GM23338 (cell line): ENCODE measurements at regions not wholly inside any gene's neighbourhood (a gene's known extent, or its start where the extent isn't known, plus 50 kb on each side); places are given as distances from the start of the nearest gene placed in this dataset.

Source experiments
- ATAC-seq: fragments of 200-7000 bp; cut with Tn5 transposase; 3 replicates; pipeline ENCODE4 v1.9.1; 2020
- DNase-seq: peaks from one replicate; pipeline ENCODE4 v3.0.0-alpha.2; 2015; ENCODE audit warnings: low spot score
- H2AFZ ChIP-seq: fragments of 200-600 bp; sonication (generic); 2 replicates; pipeline ENCODE4 v1.8.0; 2016; ENCODE audit warnings: antibody characterized with exemption, mild to moderate bottlenecking, moderate library complexity
- H3F3A ChIP-seq: fragments of 200-600 bp; sonication (generic); replicated peaks from 2 replicates; pipeline ENCODE4 v1.8.0; 2017; ENCODE audit warnings: antibody characterized with exemption, mixed run types, low read depth
- H3K27ac ChIP-seq: fragments of 200-600 bp; sonication (generic); 2 replicates; pipeline ENCODE4 v1.6.1; 2016; ENCODE audit warnings: low read depth
- H3K27me3 ChIP-seq: fragments of 200-600 bp; sonication (generic); 2 replicates; pipeline ENCODE4 v1.8.0; 2016; ENCODE audit warnings: mild to moderate bottlenecking, mixed run types, moderate library complexity; ENCODE audit not compliant: insufficient read depth
- H3K36me3 ChIP-seq: fragments of 200-600 bp; sonication (generic); 2 replicates; pipeline ENCODE4 v1.8.0; 2016; ENCODE audit warnings: mild to moderate bottlenecking; ENCODE audit not compliant: insufficient read depth
- H3K4me1 ChIP-seq: fragments of 200-600 bp; sonication (generic); 2 replicates; pipeline ENCODE4 v1.8.0; 2016; ENCODE audit warnings: mild to moderate bottlenecking, moderate library complexity; ENCODE audit not compliant: insufficient read depth
- H3K4me2 ChIP-seq: fragments of 200-600 bp; sonication (generic); 2 replicates; pipeline ENCODE4 v1.7.1; 2017; ENCODE audit warnings: mixed run types
- H3K4me3 ChIP-seq: fragments of 200-600 bp; sonication (generic); 2 replicates; pipeline ENCODE4 v1.6.1; 2016; ENCODE audit warnings: mixed run types
- H3K79me2 ChIP-seq: fragments of 200-600 bp; sonication (generic); replicated peaks from 2 replicates; pipeline ENCODE4 v1.8.0; 2017; ENCODE audit warnings: mild to moderate bottlenecking; ENCODE audit not compliant: insufficient read depth
- H3K9me2 ChIP-seq: fragments of 200-600 bp; sonication (generic); 2 replicates; pipeline ENCODE4 v1.8.0; 2017; ENCODE audit not compliant: insufficient read depth
- H4K20me1 ChIP-seq: fragments of 200-600 bp; sonication (generic); replicated peaks from 2 replicates; pipeline ENCODE4 v1.8.0; 2017; ENCODE audit warnings: mild to moderate bottlenecking; ENCODE audit not compliant: insufficient read depth
- H3K27ac Mint-ChIP-seq: 2 replicates; pipeline ENCODE4 v1.8.0; 2020; ENCODE audit warnings: inconsistent platforms, mild to moderate bottlenecking, moderate library complexity, mixed read lengths
- H3K27me3 Mint-ChIP-seq: 3 replicates; pipeline ENCODE4 v1.8.0; 2022; ENCODE audit warnings: low read depth, mild to moderate bottlenecking, moderate library complexity, mixed read lengths, inconsistent platforms; ENCODE audit not compliant: insufficient read depth, poor library complexity
- H3K36me3 Mint-ChIP-seq: 3 replicates; pipeline ENCODE4 v1.8.0; 2021; ENCODE audit warnings: low read depth, mild to moderate bottlenecking, inconsistent platforms, moderate library complexity, mixed read lengths
- H3K4me1 Mint-ChIP-seq: 3 replicates; pipeline ENCODE4 v1.8.0; 2020; ENCODE audit warnings: mild to moderate bottlenecking, inconsistent platforms, mixed read lengths
- H3K4me3 Mint-ChIP-seq: 3 replicates; pipeline ENCODE4 v1.8.0; 2021; ENCODE audit warnings: moderate library complexity, mild to moderate bottlenecking, inconsistent platforms, mixed read lengths
- H3K9me3 Mint-ChIP-seq: 3 replicates; pipeline ENCODE4 v1.8.0; 2020; ENCODE audit warnings: moderate library complexity, mild to moderate bottlenecking, inconsistent platforms, mixed read lengths
- CTCF ChIP-seq, 2 experiments: fragments of 200-600 bp in 1 of 2; sonication (generic) in 1 of 2; conservative IDR thresholded peaks; 2 replicates each; pipeline versions ENCODE4 v1.5.1 to v1.6.1; 2016 to 2017; ENCODE audit warnings: antibody characterized with exemption in 2 of 2, low read depth in 2 of 2, mild to moderate bottlenecking in 2 of 2, moderate library complexity in 1 of 2
- JUNB ChIP-seq: IDR thresholded peaks from one replicate; pipeline ENCODE4 v1.6.1; 2016; ENCODE audit warnings: antibody characterized with exemption; ENCODE audit not compliant: unreplicated experiment
- POLR2AphosphoS5 ChIP-seq: IDR thresholded peaks from 2 replicates; pipeline ENCODE4 v1.6.1; 2016; ENCODE audit warnings: antibody characterized with exemption, low read depth
- REST ChIP-seq: IDR thresholded peaks from one replicate; pipeline ENCODE4 v1.6.1; 2018; ENCODE audit warnings: antibody characterized with exemption; ENCODE audit not compliant: unreplicated experiment
- STAT1 ChIP-seq: IDR thresholded peaks from one replicate; pipeline ENCODE4 v1.6.1; 2016; ENCODE audit warnings: antibody characterized with exemption; ENCODE audit not compliant: unreplicated experiment
- ZNF114 ChIP-seq: fragments of 250-450 bp; sonication (Bioruptor Pico); IDR thresholded peaks from 2 replicates; pipeline ENCODE4 v1.5.0; 2020; ENCODE audit warnings: mild to moderate bottlenecking, moderate library complexity
- ZNF331 ChIP-seq: fragments of 250-450 bp; sonication (Bioruptor Pico); IDR thresholded peaks from 2 replicates; pipeline ENCODE4 v1.5.0; 2020; ENCODE audit warnings: low read depth, mild to moderate bottlenecking, moderate library complexity

GRCh38 chrX:33465137-33465536 lies 253.8 kb upstream of the DMD start:
- no peak overlapping the region for H3K27ac ChIP-seq
- no peak for TF ChIP-seq REST
- no peak for TF ChIP-seq JUNB
- TF ChIP-seq ZNF114 (CRISPR knock-in tag): no peak
- TF ChIP-seq CTCF (conservative IDR thresholded peaks at IDR 0.05; ENCODE audit: low read depth in 2 of 2): peak; percentile 18 to 36; a peak in 2 of 4 replicates
- TF ChIP-seq STAT1: no peak
- TF ChIP-seq ZNF331 (CRISPR knock-in tag): no peak
- no peaks in the 10 kb centered on the region for H4K20me1 ChIP-seq
- H3K4me2 ChIP-seq: no peak overlapping the region
- no peaks in the 10 kb centered on the region for H3K9me3 Mint-ChIP-seq
- peak; percentile 31 for DNase-seq
- no peaks in the 10 kb centered on the region for H3K9me2 ChIP-seq
- H2AFZ ChIP-seq: no peak overlapping the region
- no peaks in the 10 kb centered on the region for H3K36me3 ChIP-seq
- H3K27ac Mint-ChIP-seq: no peak overlapping the region
- no peaks in the 10 kb centered on the region for H3K36me3 Mint-ChIP-seq
- H3K4me3 ChIP-seq: no peak overlapping the region
- H3K27me3 ChIP-seq: no peaks in the 10 kb centered on the region
- H3K4me1 Mint-ChIP-seq: no peaks in the 10 kb centered on the region
- no peaks in the 10 kb centered on the region for H3K27me3 Mint-ChIP-seq
- H3K4me3 Mint-ChIP-seq: no peak overlapping the region
- H3F3A ChIP-seq: no peaks in the 10 kb centered on the region
- H3K4me1 ChIP-seq: no peaks in the 10 kb centered on the region
- H3K79me2 ChIP-seq: no peaks in the 10 kb centered on the region
- ATAC-seq: peak; percentile 62

- Mint-ChIP-seq H3K27me3 (no peaks in the 10 kb centered on the region), H3K36me3 (peaks cover 5% of the 10 kb centered on the region; the same call in 1 of the 3 replicates), H3K4me3 (no peak overlapping the region), H3K4me1 (no peaks in the 10 kb centered on the region), H3K9me3 (peaks cover 4% of the 10 kb centered on the region; the same call in 1 of the 3 replicates), H3K27ac (no peak overlapping the region)
- H3F3A ChIP-seq: no peaks in the 10 kb centered on the region
- H3K79me2 ChIP-seq: no peaks in the 10 kb centered on the region
- no peak for TF ChIP-seq STAT1
- no peak for TF ChIP-seq JUNB
- no peak for TF ChIP-seq CTCF (conservative IDR thresholded peaks at IDR 0.05; ENCODE audit: low read depth in 2 of 2)
- no peak for TF ChIP-seq REST
- no peak for TF ChIP-seq ZNF114 (CRISPR knock-in tag)
- no peak for TF ChIP-seq POLR2AphosphoS5
- H3K36me3 ChIP-seq: no peaks in the 10 kb centered on the region
- no peak overlapping the region for H3K27ac ChIP-seq
- no peak for DNase-seq
- H2AFZ ChIP-seq: no peak overlapping the region
- no peaks in the 10 kb centered on the region for H3K27me3 ChIP-seq
- H3K4me1 ChIP-seq: no peaks in the 10 kb centered on the region
- no peaks in the 10 kb centered on the region for H3K9me2 ChIP-seq
- no peak overlapping the region for H3K4me3 ChIP-seq
- no peaks in the 10 kb centered on the region for H4K20me1 ChIP-seq
- H3K4me2 ChIP-seq: no peak overlapping the region
- no peak for ATAC-seq
Measured at GRCh38 chrX:33457102-33457501, 245.8 kb upstream of the DMD start.
